Caco-2 (cell line): ENCODE measurements at regions not wholly inside any gene's neighbourhood (a gene's known extent, or its start where the extent isn't known, plus 50 kb on each side); places are given as distances from the start of the nearest gene placed in this dataset.

Source experiments
- BruUV-seq: library from RNA; stranded (reverse); fragments of 400-500 nt; replicated peaks from 2 replicates; lab custom pipeline; 2021; lab: Mats Ljungman, UMichigan
- CTCF ChIA-PET: fragments of 300-600 bp; sonication (Branson Sonifier 250); formaldehyde crosslinking; loops from one replicate; lab custom pipeline; 2022; ENCODE audit warnings: antibody characterized with exemption; lab: Charles Lee
- POLR2A ChIA-PET: fragments of 300-600 bp; sonication (Branson Sonifier 250); formaldehyde crosslinking; loops from one replicate; lab custom pipeline; 2022; ENCODE audit warnings: antibody characterized with exemption; lab: Charles Lee
- DNase-seq, 2 experiments: peaks; one replicate each; pipeline versions ENCODE4 v3.0.0 to v3.0.0-alpha.2; 2020 to 2022
- H3K27me3 ChIP-seq: replicated peaks from 2 replicates; pipeline ENCODE4 v1.6.0; 2011; ENCODE audit warnings: low read length; ENCODE audit not compliant: control insufficient read depth, insufficient read depth
- H3K36me3 ChIP-seq: 2 replicates; pipeline ENCODE4 v1.5.1; 2011; ENCODE audit warnings: low read length; ENCODE audit not compliant: control insufficient read depth, insufficient read depth
- H3K4me1 ChIP-seq: fragments of 250-450 bp; sonication (Bioruptor Pico); 2 replicates; pipeline ENCODE4 v1.5.1; 2020; ENCODE audit warnings: mild to moderate bottlenecking
- H3K4me3 ChIP-seq: 2 replicates; pipeline ENCODE4 v1.5.1; 2011; ENCODE audit warnings: low read depth, mild to moderate bottlenecking, control low read depth, low read length
- H3K9me3 ChIP-seq: fragments of 250-450 bp; sonication (Bioruptor Pico); 2 replicates; pipeline ENCODE4 v1.5.1; 2020; ENCODE audit warnings: mild to moderate bottlenecking, moderate library complexity
- H3K27ac Mint-ChIP-seq: one replicate; pipeline ENCODE4 v1.8.0; 2022; ENCODE audit warnings: mixed read lengths; ENCODE audit not compliant: unreplicated experiment
- H3K27me3 Mint-ChIP-seq: one replicate; pipeline ENCODE4 v1.8.0; 2022; ENCODE audit warnings: mixed read lengths; ENCODE audit not compliant: insufficient read depth, unreplicated experiment
- H3K36me3 Mint-ChIP-seq: one replicate; pipeline ENCODE4 v1.8.0; 2022; ENCODE audit warnings: mild to moderate bottlenecking, mixed read lengths; ENCODE audit not compliant: insufficient read depth, unreplicated experiment
- H3K4me1 Mint-ChIP-seq: one replicate; pipeline ENCODE4 v1.8.0; 2022; ENCODE audit warnings: low read depth, mixed read lengths; ENCODE audit not compliant: unreplicated experiment
- H3K4me3 Mint-ChIP-seq: one replicate; pipeline ENCODE4 v1.8.0; 2022; ENCODE audit warnings: mild to moderate bottlenecking, moderate library complexity, mixed read lengths; ENCODE audit not compliant: unreplicated experiment
- H3K9me3 Mint-ChIP-seq: one replicate; pipeline ENCODE4 v1.8.0; 2022; ENCODE audit warnings: mixed read lengths; ENCODE audit not compliant: unreplicated experiment
- intact Hi-C: fragments of 100-400 bp; cut with micrococcal nuclease; formaldehyde crosslinking; loops from one replicate; pipeline ENCODE4 v1.10.0; 2022; ENCODE audit not compliant: unreplicated experiment
- TF ChIP-seq, protein P1 (sequence below), 2 experiments: fragments of 200-600 bp in 1 of 2; IDR thresholded peaks; 1 replicate in 1 of 2; 2 replicates in 1 of 2; pipeline versions ENCODE4 v1.5.1 to v1.8.0; 2011 to 2022; ENCODE audit warnings: antibody characterized with exemption in 1 of 2, control low read depth in 1 of 2, inconsistent platforms in 1 of 2, low read depth in 1 of 2, low read length in 1 of 2, mild to moderate bottlenecking in 1 of 2, moderate library complexity in 1 of 2; ENCODE audit not compliant: insufficient read depth in 1 of 2, severe bottlenecking in 1 of 2, unreplicated experiment in 1 of 2

DNA sequence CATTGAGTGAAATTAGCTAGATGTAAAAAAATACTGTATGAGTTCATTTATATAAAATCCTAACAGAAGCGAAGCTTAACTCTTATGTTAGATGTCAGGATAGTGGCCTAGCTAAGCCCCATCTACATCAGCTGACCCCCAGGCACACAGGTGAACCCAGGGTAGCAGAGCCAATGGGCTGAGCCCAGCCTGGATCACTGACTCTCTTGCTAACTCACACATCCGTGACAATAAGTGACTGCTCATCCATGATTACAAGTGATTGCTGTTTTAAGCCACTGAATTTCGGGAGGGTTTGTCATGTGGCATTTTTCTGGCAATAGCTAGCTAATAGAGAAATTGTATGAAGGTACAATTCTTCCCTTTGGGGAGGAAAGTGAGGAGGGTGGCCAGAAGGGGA is 55.2 kb upstream of the COG2 start:
- Histone ChIP-seq H3K9me3 (no peaks in the 10 kb centered on the region), H3K36me3 (no peaks in the 10 kb centered on the region), H3K4me1 (no peaks in the 10 kb centered on the region), H3K4me3 (no peak overlapping the region), H3K27me3 (peaks cover 1% of the 10 kb centered on the region; the same call in 1 of the 2 replicates)
- no peaks in the 10 kb centered on the region for H3K36me3 Mint-ChIP-seq
- CTCF ChIA-PET = no interaction called here
- no peak overlapping the region for H3K27ac Mint-ChIP-seq
- POLR2A ChIA-PET = no interaction called here
- intact Hi-C loops = no loop called here
- H3K4me1 Mint-ChIP-seq = no peaks in the 10 kb centered on the region
- no TSS peak for BruUV-seq
- no peak overlapping the region for H3K4me3 Mint-ChIP-seq
- peaks cover 11% of the 10 kb centered on the region for H3K27me3 Mint-ChIP-seq
- no peak for DNase-seq
- TF ChIP-seq, protein P1, sequence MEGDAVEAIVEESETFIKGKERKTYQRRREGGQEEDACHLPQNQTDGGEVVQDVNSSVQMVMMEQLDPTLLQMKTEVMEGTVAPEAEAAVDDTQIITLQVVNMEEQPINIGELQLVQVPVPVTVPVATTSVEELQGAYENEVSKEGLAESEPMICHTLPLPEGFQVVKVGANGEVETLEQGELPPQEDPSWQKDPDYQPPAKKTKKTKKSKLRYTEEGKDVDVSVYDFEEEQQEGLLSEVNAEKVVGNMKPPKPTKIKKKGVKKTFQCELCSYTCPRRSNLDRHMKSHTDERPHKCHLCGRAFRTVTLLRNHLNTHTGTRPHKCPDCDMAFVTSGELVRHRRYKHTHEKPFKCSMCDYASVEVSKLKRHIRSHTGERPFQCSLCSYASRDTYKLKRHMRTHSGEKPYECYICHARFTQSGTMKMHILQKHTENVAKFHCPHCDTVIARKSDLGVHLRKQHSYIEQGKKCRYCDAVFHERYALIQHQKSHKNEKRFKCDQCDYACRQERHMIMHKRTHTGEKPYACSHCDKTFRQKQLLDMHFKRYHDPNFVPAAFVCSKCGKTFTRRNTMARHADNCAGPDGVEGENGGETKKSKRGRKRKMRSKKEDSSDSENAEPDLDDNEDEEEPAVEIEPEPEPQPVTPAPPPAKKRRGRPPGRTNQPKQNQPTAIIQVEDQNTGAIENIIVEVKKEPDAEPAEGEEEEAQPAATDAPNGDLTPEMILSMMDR (IDR thresholded peaks at IDR 0.05; ENCODE audit: insufficient read depth in 1 of 2, low read depth in 1 of 2, low read length in 1 of 2, severe bottlenecking in 1 of 2, unreplicated experiment in 1 of 2) = no peak
- no peaks in the 10 kb centered on the region for H3K9me3 Mint-ChIP-seq

DNA sequence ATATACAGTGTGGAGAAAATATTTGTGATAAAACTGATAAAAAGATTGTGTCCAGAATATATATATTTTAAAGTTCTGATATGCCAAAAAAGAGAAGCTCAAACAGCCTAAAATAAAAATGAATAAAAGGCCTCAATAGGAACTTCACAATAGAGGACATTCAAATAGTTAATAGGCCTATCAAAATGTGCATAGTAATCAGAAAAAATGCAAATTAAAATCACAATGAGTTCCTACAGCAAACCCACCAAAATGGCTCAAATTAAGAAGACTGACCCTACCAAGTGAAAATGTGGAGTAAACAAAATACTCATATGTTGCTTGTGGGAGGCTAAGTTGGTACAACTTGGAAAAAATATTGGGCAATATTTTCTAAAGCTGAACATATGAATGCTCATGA is 57.6 kb upstream of the COG2 start:
- intact Hi-C loops = no loop called here
- Histone ChIP-seq H3K9me3 (no peaks in the 10 kb centered on the region), H3K27me3 (peaks cover 1% of the 10 kb centered on the region), H3K36me3 (no peaks in the 10 kb centered on the region), H3K4me3 (no peak overlapping the region), H3K4me1 (no peaks in the 10 kb centered on the region)
- CTCF ChIA-PET = no interaction called here
- Mint-ChIP-seq H3K4me1 (no peaks in the 10 kb centered on the region), H3K36me3 (no peaks in the 10 kb centered on the region), H3K9me3 (no peaks in the 10 kb centered on the region), H3K27me3 (peaks cover 7% of the 10 kb centered on the region), H3K27ac (no peak overlapping the region), H3K4me3 (no peak overlapping the region)
- TF ChIP-seq, protein P1 (IDR thresholded peaks at IDR 0.05; ENCODE audit: insufficient read depth in 1 of 2, low read depth in 1 of 2, low read length in 1 of 2, severe bottlenecking in 1 of 2, unreplicated experiment in 1 of 2) = no peak
- POLR2A ChIA-PET = no interaction called here
- BruUV-seq = no TSS peak
- no peak for DNase-seq

DNA sequence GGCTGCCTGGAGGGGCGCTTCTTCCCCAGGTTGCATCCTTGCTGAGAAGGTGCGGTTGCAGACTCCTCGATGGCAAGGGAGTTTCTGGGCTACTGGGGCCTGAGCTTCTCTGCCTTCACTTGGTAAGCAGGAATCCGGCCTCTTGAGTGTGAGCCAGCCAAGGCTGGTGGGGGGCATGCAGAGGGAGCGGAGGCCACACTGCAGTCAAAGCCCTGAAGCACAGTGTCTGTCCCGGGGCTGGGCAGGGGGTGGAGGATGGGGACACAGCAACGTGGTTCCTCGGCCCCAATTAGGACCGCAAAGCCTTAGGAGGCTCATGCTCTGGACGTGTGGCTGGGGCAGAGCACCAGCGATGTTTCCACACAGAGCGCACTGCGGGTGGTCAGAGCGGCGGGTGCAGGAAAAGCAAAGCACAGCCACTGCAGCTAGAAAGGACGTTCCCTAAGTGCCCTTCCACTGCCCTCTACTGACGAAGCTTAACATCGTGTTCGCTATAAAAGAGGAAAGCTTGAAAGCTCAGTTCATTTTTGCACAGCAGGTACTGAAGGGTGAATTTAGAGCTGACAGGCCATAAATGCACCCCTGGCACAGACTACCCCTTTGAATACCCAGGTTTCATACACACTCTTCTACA is 60.7 kb upstream of the COG2 start:
- Histone ChIP-seq H3K4me1 (no peaks in the 10 kb centered on the region), H3K27me3 (no peaks in the 10 kb centered on the region; the same call in 1 of the 2 replicates), H3K9me3 (no peaks in the 10 kb centered on the region), H3K36me3 (no peaks in the 10 kb centered on the region), H3K4me3 (no peak overlapping the region)
- intact Hi-C loops = loop anchor here (1.0 kb wide), 1 partner anchor 13 kb away; no protein-coding TSS in a partner anchor
- ChIA-PET CTCF (interaction anchor here (0.6 to 1.4 kb wide), 6 partner anchors 14 to 1572 kb away, joined by 3 to 10 read pairs (median 4); no protein-coding TSS in a partner anchor), POLR2A (interaction anchor here (0.6 kb wide), 1 partner anchor 17 kb away, joined by 3 read pairs; no protein-coding TSS in a partner anchor)
- TF ChIP-seq, protein P1 (IDR thresholded peaks at IDR 0.05; ENCODE audit: insufficient read depth in 1 of 2, low read depth in 1 of 2, low read length in 1 of 2, severe bottlenecking in 1 of 2, unreplicated experiment in 1 of 2) = peak; percentile 45 to 60
- no peak overlapping the region for H3K27ac Mint-ChIP-seq
- peaks cover 1% of the 10 kb centered on the region for H3K4me1 Mint-ChIP-seq
- BruUV-seq = no TSS peak
- peaks cover 2% of the 10 kb centered on the region for H3K27me3 Mint-ChIP-seq
- no peak overlapping the region for H3K4me3 Mint-ChIP-seq
- H3K36me3 Mint-ChIP-seq = no peaks in the 10 kb centered on the region
- DNase-seq = peak; percentile 34 to 38
- no peaks in the 10 kb centered on the region for H3K9me3 Mint-ChIP-seq
